Keratinocyte (primary cell): ENCODE measurements at regions not wholly inside any gene's neighbourhood (a gene's known extent, or its start where the extent isn't known, plus 50 kb on each side); places are given as distances from the start of the nearest gene placed in this dataset.

Experiments
- EZH2 ChIP-seq: IDR thresholded peaks from one replicate; pipeline ENCODE4 v1.6.1; 2012; ENCODE audit warnings: inconsistent platforms, mild to moderate bottlenecking, low read length, moderate library complexity
- TF ChIP-seq, protein P1 (sequence below), 3 experiments: IDR thresholded peaks in 1 of 3; conservative IDR thresholded peaks in 1 of 3; optimal IDR thresholded peaks in 1 of 3; 2 replicates in 2 of 3; 3 replicates in 1 of 3; pipeline versions ENCODE3 to v1.5.1; 2011; ENCODE audit warnings: low read length in 3 of 3, mild to moderate bottlenecking in 3 of 3, moderate library complexity in 2 of 3, control low read depth in 1 of 3, inconsistent platforms in 1 of 3; ENCODE audit not compliant: insufficient read depth in 2 of 3; ENCODE audit errors: extremely low read depth in 1 of 3

DNA sequence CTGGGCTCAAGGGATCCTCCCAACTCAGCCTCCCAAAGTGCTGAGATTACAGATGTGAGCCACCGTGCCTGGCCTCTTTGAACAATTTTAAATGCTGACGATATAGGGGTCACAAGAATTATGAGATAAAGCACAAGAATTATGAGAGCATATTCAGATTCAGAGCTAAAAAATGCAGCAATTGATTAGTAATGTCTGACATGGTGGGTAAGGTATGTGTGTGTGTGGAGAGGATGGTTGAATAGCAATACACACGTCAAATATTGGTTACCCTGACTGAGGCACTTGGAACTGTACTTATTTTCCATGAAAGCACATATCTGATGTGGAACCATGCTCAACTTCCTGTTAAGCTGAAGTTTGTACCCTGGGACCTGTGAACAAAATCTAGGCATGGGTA lies 115.6 kb downstream of the EOMES start:
- TF ChIP-seq, protein P1, sequence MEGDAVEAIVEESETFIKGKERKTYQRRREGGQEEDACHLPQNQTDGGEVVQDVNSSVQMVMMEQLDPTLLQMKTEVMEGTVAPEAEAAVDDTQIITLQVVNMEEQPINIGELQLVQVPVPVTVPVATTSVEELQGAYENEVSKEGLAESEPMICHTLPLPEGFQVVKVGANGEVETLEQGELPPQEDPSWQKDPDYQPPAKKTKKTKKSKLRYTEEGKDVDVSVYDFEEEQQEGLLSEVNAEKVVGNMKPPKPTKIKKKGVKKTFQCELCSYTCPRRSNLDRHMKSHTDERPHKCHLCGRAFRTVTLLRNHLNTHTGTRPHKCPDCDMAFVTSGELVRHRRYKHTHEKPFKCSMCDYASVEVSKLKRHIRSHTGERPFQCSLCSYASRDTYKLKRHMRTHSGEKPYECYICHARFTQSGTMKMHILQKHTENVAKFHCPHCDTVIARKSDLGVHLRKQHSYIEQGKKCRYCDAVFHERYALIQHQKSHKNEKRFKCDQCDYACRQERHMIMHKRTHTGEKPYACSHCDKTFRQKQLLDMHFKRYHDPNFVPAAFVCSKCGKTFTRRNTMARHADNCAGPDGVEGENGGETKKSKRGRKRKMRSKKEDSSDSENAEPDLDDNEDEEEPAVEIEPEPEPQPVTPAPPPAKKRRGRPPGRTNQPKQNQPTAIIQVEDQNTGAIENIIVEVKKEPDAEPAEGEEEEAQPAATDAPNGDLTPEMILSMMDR (optimal IDR thresholded peaks at IDR 0.05 in 1 of 3, IDR thresholded peaks at IDR 0.05 in 1 of 3, conservative IDR thresholded peaks at IDR 0.05 in 1 of 3; ENCODE audit: extremely low read depth in 1 of 3, insufficient read depth in 2 of 3, low read length in 3 of 3), result no peak
- no peak for TF ChIP-seq EZH2
